Astrocyte of the hippocampus (primary cell): ENCODE measurements at regions not wholly inside any gene's neighbourhood (a gene's known extent, or its start where the extent isn't known, plus 50 kb on each side); places are given as distances from the start of the nearest gene placed in this dataset.
"Not testable (repeated sequence)": the region's sequence is repeated elsewhere in the genome, so short reads cannot be mapped to it uniquely, and the experiment has no call there.

ENCODE experiments used
- DNase-seq: peaks from one replicate; pipeline ENCODE4 v3.0.0; 2011; ENCODE audit warnings: low read depth, low spot score

- DNase-seq, result no peak
These were observed 896.5 kb upstream of the PIK3C3 start for GRCh38 chr18:41058351-41059125.

GRCh38 chr18:41052625-41053024 is 902.4 kb upstream of the PIK3C3 start:
- no peak for DNase-seq

- not testable (repeated sequence) for DNase-seq
These were observed 908.8 kb upstream of the PIK3C3 start for GRCh38 chr18:41046250-41046649.

- peak; percentile 41 for DNase-seq
These were observed 911.2 kb upstream of the PIK3C3 start for GRCh38 chr18:41043876-41044275.

GRCh38 chr18:41042866-41043265 is 912.2 kb upstream of the PIK3C3 start:
- DNase-seq, result no peak

GRCh38 chr18:41038071-41038470 is 917.0 kb upstream of the PIK3C3 start:
- no peak for DNase-seq

- no peak for DNase-seq
These were observed 918.7 kb upstream of the PIK3C3 start for GRCh38 chr18:41036346-41036745.

GRCh38 chr18:41034413-41034812 is 920.6 kb upstream of the PIK3C3 start:
- no peak for DNase-seq

- no peak for DNase-seq
These were observed 929.4 kb upstream of the PIK3C3 start for GRCh38 chr18:41025666-41026065.

- no peak for DNase-seq
These were observed 930.2 kb upstream of the PIK3C3 start for GRCh38 chr18:41024792-41025191.

GRCh38 chr18:41022484-41022883 is 932.5 kb upstream of the PIK3C3 start:
- no peak for DNase-seq

- no peak for DNase-seq
These were observed 933.9 kb upstream of the PIK3C3 start for GRCh38 chr18:41021089-41021488.

GRCh38 chr18:41012194-41012593 is 942.8 kb upstream of the PIK3C3 start:
- no peak for DNase-seq

GRCh38 chr18:41009926-41010325 is 945.1 kb upstream of the PIK3C3 start:
- no peak for DNase-seq

- no peak for DNase-seq
These were observed 950.7 kb upstream of the PIK3C3 start for GRCh38 chr18:41004324-41004723.

GRCh38 chr18:40995529-40995928 is 959.5 kb upstream of the PIK3C3 start:
- no peak for DNase-seq

GRCh38 chr18:40993363-40993762 is 961.7 kb upstream of the PIK3C3 start:
- DNase-seq, result no peak

- DNase-seq, result no peak
These were observed 967.5 kb upstream of the PIK3C3 start for GRCh38 chr18:40987581-40987980.

- no peak for DNase-seq
These were observed 969.6 kb upstream of the PIK3C3 start for GRCh38 chr18:40985436-40985835.

- no peak for DNase-seq
These were observed 970.2 kb upstream of the PIK3C3 start for GRCh38 chr18:40984856-40985255.

- no peak for DNase-seq
These were observed 971.2 kb upstream of the PIK3C3 start for GRCh38 chr18:40983835-40984234.

- no peak for DNase-seq
These were observed 974.9 kb upstream of the PIK3C3 start for GRCh38 chr18:40980171-40980570.

GRCh38 chr18:40976050-40976449 is 979.0 kb upstream of the PIK3C3 start:
- no peak for DNase-seq

- no peak for DNase-seq
These were observed 980.6 kb upstream of the PIK3C3 start for GRCh38 chr18:40974448-40974847.
